ACC112 (cell line): ENCODE measurements at regions not wholly inside any gene's neighbourhood (a gene's known extent, or its start where the extent isn't known, plus 50 kb on each side); places are given as distances from the start of the nearest gene placed in this dataset.

Experiments
- H2AFZ ChIP-seq: fragments of 200-600 bp; sonication (generic); one replicate; pipeline ENCODE4 v1.6.0; 2017; ENCODE audit warnings: antibody characterized with exemption, low read length; ENCODE audit not compliant: unreplicated experiment
- H3K27ac ChIP-seq: fragments of 200-600 bp; sonication (generic); 2 replicates; pipeline ENCODE4 v1.5.1; 2014; ENCODE audit warnings: low read depth, mild to moderate bottlenecking, antibody characterized with exemption, low read length, moderate library complexity
- H3K27me3 ChIP-seq: fragments of 200-600 bp; sonication (generic); 2 replicates; pipeline ENCODE4 v1.6.1; 2014; ENCODE audit warnings: mild to moderate bottlenecking, antibody characterized with exemption, low read length, moderate library complexity, mixed read lengths; ENCODE audit not compliant: insufficient read depth
- H3K36me3 ChIP-seq: fragments of 200-600 bp; sonication (generic); 2 replicates; pipeline ENCODE4 v1.6.1; 2016; ENCODE audit warnings: mild to moderate bottlenecking, antibody characterized with exemption, low read length, moderate library complexity, mixed read lengths; ENCODE audit not compliant: insufficient read depth
- H3K4me1 ChIP-seq: fragments of 200-600 bp; sonication (generic); one replicate; pipeline ENCODE4 v1.6.1; 2016; ENCODE audit warnings: low read length, mixed read lengths; ENCODE audit not compliant: insufficient read depth, unreplicated experiment, control insufficient read depth
- H3K4me3 ChIP-seq: fragments of 200-600 bp; sonication (generic); 2 replicates; pipeline ENCODE4 v1.5.1; 2014; ENCODE audit warnings: mild to moderate bottlenecking, low read depth, low read length
- H3K79me2 ChIP-seq: fragments of 200-600 bp; sonication (generic); one replicate; pipeline ENCODE4 v1.6.0; 2016; ENCODE audit warnings: low read length; ENCODE audit not compliant: control insufficient read depth, unreplicated experiment, insufficient read depth

DNA sequence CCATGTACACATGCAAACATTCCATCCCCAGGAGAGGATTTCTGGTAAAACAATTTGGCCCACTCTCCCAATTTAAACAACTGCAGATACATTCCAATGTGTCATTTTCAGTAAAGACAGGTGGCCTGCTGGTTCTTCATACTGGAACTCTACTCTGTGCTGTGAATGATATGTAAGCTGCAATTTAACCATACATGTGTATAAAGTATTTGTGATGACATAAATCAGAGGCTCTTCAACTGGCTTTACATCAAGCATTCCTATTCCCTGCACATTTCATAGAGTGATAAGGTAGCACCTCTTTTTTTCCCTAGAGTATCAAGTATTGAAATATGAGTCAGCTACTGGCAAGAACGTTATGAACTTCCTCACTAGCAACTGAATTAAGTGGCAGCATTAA, 649.5 kb upstream of the ADGRL2 start:
- no peaks in the 10 kb centered on the region for H3K36me3 ChIP-seq
- no peaks in the 10 kb centered on the region for H3K27me3 ChIP-seq
- H2AFZ ChIP-seq, result no peak overlapping the region
- peaks cover 28% of the 10 kb centered on the region for H3K4me1 ChIP-seq
- H3K79me2 ChIP-seq, result no peaks in the 10 kb centered on the region
- no peak overlapping the region for H3K4me3 ChIP-seq
- no peak overlapping the region for H3K27ac ChIP-seq

DNA sequence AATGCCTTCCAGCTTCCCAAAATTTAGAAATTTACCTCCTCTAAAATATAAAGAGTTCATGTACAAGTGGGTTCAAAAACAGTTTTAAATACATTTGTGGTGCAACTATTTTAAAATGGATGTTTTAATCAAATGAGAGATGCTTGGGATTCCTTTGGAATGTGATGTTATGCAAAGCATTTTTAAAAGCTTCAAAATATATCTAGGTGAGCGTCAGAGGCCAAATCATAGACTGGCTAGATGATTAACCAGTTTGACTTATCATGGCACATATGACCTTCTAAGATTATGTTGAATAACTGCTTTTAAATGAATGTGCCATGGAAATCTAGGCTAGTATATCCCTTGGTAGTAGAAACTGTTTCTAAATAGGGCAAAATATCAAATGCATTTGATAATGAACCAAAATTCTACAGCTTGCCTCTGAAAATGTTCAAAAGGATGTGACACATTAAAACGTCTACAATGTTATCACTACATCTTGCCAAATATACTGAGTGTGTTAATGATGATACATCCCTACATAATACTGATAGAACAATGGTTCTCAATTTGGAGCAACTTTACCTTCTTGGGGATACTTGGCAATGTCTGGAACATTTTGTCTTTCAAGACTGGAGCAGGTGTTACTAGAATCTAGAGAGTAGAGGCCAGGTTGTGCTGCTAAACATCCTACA, 650.9 kb upstream of the ADGRL2 start:
- Histone ChIP-seq H3K4me1 (peaks cover 22% of the 10 kb centered on the region), H3K4me3 (no peak overlapping the region), H3K79me2 (no peaks in the 10 kb centered on the region), H3K27ac (peak overlapping the region; percentile 30), H3K27me3 (no peaks in the 10 kb centered on the region), H3K36me3 (no peaks in the 10 kb centered on the region), H2AFZ (no peak overlapping the region)

DNA sequence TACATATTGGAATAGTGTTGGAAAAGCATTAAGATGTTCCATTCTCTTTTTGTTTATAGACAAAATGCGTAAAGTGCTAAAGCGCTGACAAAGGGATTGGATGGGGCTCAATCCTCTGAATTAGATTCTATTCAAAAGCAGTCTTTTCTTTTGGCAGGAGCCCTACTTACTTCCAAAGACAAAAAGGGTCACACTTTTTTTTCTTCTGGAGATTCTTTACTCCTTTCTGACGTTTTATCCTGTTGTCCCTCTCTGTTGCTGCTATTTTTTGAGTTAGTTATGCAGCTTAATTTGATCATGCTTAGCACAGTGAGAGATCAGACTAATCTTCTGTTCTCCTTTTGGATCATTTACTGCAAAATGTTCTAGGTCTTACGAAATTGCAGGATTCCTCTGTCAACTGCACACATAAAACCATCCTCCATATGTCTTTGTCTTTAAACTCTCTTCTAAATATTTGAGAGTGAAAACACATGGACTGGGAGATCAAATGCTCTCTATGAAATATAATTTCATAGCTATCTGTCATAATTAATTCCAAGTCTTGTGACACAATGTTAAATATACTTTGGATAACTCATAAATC, 656.4 kb upstream of the ADGRL2 start:
- Histone ChIP-seq H3K4me1 (peaks cover 22% of the 10 kb centered on the region), H3K36me3 (no peaks in the 10 kb centered on the region), H2AFZ (no peak overlapping the region), H3K79me2 (no peaks in the 10 kb centered on the region), H3K27ac (no peak overlapping the region), H3K27me3 (no peaks in the 10 kb centered on the region), H3K4me3 (no peak overlapping the region)

DNA sequence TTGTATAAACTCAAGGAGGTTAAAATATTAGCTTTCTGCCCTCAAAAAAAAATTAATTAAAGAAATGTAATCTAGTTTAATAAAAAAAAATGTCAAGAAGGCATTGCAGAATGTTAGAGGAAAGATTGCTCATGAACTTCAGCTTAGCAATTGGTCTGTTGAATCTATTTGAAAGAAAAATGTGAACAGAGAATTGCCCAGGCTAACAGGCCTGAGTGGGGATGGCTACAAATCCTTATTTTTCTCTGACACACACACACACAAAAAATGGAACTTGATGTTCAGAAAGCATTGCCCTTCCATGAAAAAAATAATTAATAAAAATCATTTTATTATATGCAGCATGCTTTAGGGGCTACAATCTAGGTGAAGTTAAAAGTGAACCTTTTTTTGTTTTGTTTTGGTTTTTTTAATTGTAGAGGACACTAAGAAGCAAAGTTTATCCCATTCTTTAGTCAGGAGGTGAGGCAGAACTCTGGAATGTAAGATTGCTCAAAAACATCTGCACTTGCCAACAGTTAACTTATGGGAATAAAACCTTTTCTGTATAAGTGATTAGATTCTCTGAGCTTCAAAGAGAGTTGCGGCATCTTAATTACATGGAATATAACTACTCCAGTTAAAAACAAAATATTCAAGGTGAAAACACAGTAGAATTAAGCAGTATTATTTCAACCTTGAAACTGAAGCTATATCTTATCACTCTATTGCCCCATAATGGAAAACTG, 658.5 kb upstream of the ADGRL2 start:
- Histone ChIP-seq H3K27ac (peak overlapping the region; percentile 52), H3K4me3 (no peak overlapping the region)

DNA sequence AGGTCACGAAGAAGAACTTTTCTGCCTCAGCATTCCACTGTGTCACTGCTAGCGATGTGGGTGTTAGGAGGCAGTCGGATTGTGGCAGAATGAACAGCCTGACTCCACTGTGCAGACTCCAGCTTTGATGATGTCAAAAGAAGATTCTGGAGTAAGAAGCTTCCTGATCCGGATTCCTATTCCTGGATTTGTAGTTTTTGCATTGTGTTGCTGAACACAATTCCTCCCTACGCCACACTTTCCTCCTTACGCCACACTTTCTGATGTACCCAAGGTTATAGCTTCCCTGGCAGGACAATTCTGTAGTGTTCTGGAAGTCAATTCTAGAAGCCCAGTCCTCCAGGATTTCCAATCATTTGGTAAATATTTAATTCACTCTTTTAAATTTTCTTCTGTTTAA, 665.2 kb upstream of the ADGRL2 start:
- H3K27me3 ChIP-seq, result no peaks in the 10 kb centered on the region
- peaks cover 3% of the 10 kb centered on the region for H3K4me1 ChIP-seq
- H3K79me2 ChIP-seq, result no peaks in the 10 kb centered on the region
- H3K27ac ChIP-seq, result no peak overlapping the region
- no peak overlapping the region for H2AFZ ChIP-seq
- H3K36me3 ChIP-seq, result no peaks in the 10 kb centered on the region
- no peak overlapping the region for H3K4me3 ChIP-seq

More for the DNA sequence above, 658.5 kb upstream of the ADGRL2 start:
- Histone ChIP-seq H3K4me1 (peaks cover 21% of the 10 kb centered on the region), H3K27me3 (no peaks in the 10 kb centered on the region), H3K79me2 (no peaks in the 10 kb centered on the region), H3K36me3 (no peaks in the 10 kb centered on the region), H2AFZ (no peak overlapping the region)

DNA sequence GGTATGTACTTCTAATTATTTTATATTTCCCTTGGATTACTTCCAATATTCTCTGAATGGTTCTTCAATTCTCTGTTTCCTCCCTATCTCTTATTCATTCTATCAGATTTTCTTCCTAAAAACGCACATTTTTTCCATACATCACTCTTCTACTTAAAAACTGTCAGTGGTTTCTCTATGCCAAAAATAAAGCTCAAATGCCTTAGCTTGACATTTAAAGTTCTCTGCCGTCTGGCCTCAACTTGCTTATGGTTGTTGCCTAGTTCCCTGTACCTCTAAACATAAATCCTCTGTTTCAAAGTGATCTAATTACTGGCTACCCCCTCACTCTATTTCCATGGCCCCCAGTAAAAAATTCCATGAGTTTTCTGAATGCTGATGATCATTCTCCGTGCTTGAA, 671.0 kb upstream of the ADGRL2 start:
- H2AFZ ChIP-seq, result no peak overlapping the region
- H3K79me2 ChIP-seq, result no peaks in the 10 kb centered on the region
- H3K4me3 ChIP-seq, result no peak overlapping the region
- peaks cover 6% of the 10 kb centered on the region for H3K4me1 ChIP-seq
- H3K27me3 ChIP-seq, result no peaks in the 10 kb centered on the region
- no peaks in the 10 kb centered on the region for H3K36me3 ChIP-seq
- H3K27ac ChIP-seq, result no peak overlapping the region

DNA sequence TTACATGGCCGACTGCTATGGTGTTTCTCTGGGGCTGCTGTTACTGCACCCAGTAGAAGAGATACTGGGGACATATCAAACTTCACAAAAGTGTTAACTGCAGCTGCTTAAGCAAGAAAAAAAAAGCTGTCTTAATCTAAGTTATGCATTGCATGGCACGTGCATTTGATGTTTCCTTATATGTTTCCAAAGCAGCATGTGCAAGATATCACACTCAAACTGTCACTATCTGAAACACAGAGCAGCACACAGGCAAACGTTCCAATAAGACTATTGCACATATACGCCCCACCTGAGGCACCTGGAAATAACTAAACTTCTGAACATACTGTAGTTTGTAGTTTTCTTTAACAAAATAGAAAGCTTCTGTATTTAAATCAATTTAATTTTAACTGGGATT, 671.4 kb upstream of the ADGRL2 start:
- no peaks in the 10 kb centered on the region for H3K27me3 ChIP-seq
- H3K79me2 ChIP-seq, result no peaks in the 10 kb centered on the region
- no peaks in the 10 kb centered on the region for H3K36me3 ChIP-seq
- H3K27ac ChIP-seq, result no peak overlapping the region
- H3K4me3 ChIP-seq, result no peak overlapping the region
- H2AFZ ChIP-seq, result no peak overlapping the region
- H3K4me1 ChIP-seq, result peaks cover 6% of the 10 kb centered on the region

DNA sequence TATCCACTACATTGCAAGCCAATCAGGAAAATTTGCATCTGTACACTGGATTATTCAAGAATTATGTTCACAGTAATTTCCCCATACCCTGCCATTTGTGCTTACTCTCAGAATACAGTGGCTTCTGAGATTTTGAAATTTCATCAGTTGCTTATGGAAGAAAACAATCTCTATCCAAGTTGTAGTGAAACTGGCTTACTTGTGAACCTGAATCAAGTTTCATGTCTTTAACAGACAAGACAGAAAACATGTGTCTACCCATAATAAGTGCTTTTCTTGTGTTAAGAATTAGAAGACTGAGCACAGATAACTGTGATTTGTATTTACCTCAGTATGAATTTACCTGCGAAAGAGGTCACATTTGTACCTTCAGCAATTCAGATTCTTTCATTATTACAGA, 672.7 kb upstream of the ADGRL2 start:
- Histone ChIP-seq H3K79me2 (no peaks in the 10 kb centered on the region), H3K27ac (no peak overlapping the region), H3K4me1 (peaks cover 3% of the 10 kb centered on the region), H2AFZ (no peak overlapping the region), H3K27me3 (no peaks in the 10 kb centered on the region), H3K4me3 (no peak overlapping the region), H3K36me3 (no peaks in the 10 kb centered on the region)

DNA sequence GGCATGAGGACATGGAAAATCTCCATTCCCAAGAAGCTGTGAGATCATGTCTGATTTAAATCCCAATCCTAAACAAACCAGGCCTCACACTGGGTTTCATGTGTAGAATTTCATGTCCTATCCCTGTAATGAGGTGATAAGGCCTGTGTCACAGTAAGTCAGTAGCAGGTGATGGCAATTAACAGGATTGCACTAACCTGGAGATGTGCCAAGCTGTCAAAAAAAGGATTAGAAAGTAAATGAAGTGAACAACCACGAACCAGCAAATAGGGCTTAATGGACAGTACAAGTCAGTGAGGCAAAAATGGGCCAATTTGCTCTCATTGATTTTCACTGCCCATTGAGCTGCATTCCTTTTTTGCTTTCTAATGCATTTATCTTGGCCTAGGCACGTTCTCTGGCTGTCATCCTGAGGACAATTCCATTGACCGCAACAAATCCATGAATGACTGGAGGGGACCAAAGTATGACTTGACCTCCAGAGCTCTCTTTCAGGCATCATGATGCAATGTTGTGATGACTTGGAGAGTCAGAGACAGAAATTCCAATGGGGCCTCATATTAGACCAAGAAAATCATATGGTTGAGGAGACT, 673.6 kb upstream of the ADGRL2 start:
- Histone ChIP-seq H3K79me2 (no peaks in the 10 kb centered on the region), H3K27me3 (no peaks in the 10 kb centered on the region), H2AFZ (no peak overlapping the region), H3K4me3 (no peak overlapping the region), H3K36me3 (no peaks in the 10 kb centered on the region), H3K27ac (no peak overlapping the region), H3K4me1 (peaks cover 3% of the 10 kb centered on the region)

DNA sequence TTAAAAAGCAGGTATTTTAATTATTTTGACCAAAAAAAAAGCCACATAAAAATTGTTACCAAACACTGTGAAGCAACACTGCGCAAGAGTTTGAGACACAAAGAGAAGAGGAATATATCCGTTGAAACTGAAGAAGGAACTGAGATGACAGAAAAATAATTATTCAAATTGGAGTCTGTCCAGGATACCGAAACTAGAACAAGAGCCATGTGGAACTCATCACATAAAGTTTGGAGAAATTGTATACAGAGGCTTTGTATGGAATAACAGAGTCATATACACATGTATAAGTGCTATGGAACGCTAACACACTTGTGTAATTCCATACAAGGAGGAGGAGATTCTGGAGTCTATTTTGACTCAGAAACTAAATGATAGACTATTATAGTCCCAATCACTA, 675.1 kb upstream of the ADGRL2 start:
- Histone ChIP-seq H2AFZ (no peak overlapping the region), H3K36me3 (no peaks in the 10 kb centered on the region), H3K27me3 (no peaks in the 10 kb centered on the region), H3K27ac (no peak overlapping the region), H3K4me3 (no peak overlapping the region), H3K79me2 (no peaks in the 10 kb centered on the region), H3K4me1 (peaks cover 3% of the 10 kb centered on the region)
